Transverse colon (tissue), 4 donors: ENCODE measurements at regions not wholly inside any gene's neighbourhood (a gene's known extent, or its start where the extent isn't known, plus 50 kb on each side); places are given as distances from the start of the nearest gene placed in this dataset.

Experiments
- DNase-seq: peaks from one replicate; pipeline ENCODE4 v3.0.0-alpha.2; 2019
- H3K27ac ChIP-seq, 4 donors: fragments of 200-600 bp; sonication (generic); 2 replicates each; pipeline ENCODE4 v1.5.1; 2016 to 2018; ENCODE audit warnings: inconsistent platforms in 4 of 4
- H3K27me3 ChIP-seq: fragments of 200-600 bp; sonication (generic); 2 replicates; pipeline ENCODE4 v1.5.1; 2017; ENCODE audit warnings: inconsistent platforms
- H3K36me3 ChIP-seq, 4 donors: fragments of 200-600 bp; sonication (generic); 2 replicates each; pipeline ENCODE4 v1.5.1; 2017 to 2019; ENCODE audit warnings: inconsistent platforms in 4 of 4
- H3K4me1 ChIP-seq, 4 donors: fragments of 200-600 bp; sonication (generic); 2 replicates each; pipeline ENCODE4 v1.5.1; 2017 to 2020; ENCODE audit warnings: inconsistent platforms in 4 of 4
- H3K4me3 ChIP-seq, 4 donors: fragments of 200-600 bp; sonication (generic); 1 replicate in 1 of 4; 2 replicates in 3 of 4; pipeline versions ENCODE4 v1.5.1 to v1.6.1; 2017 to 2019; ENCODE audit warnings: inconsistent platforms in 4 of 4
- H3K9me3 ChIP-seq, 2 donors: fragments of 200-600 bp; sonication (generic); 2 replicates each; pipeline ENCODE4 v1.5.1; 2017 to 2019; ENCODE audit warnings: inconsistent platforms in 2 of 2
- CTCF ChIP-seq, 5 experiments: fragments of 200-600 bp in 3 of 5; fragments of 450-650 bp in 2 of 5; sonication (generic) in 3 of 5; IDR thresholded peaks; 1 replicate in 2 of 5; 2 replicates in 3 of 5; pipeline ENCODE4 v1.5.1; 2016 to 2017; ENCODE audit warnings: antibody characterized with exemption in 5 of 5, inconsistent platforms in 3 of 5, mild to moderate bottlenecking in 2 of 5, moderate library complexity in 1 of 5
- EP300 ChIP-seq: sonication (generic); formaldehyde crosslinking; IDR thresholded peaks from one replicate; pipeline ENCODE4 v1.6.1; 2017; ENCODE audit warnings: antibody characterized with exemption, low read depth
- POLR2A ChIP-seq: fragments of 450-650 bp; IDR thresholded peaks from one replicate; pipeline ENCODE4 v1.6.1; 2016; ENCODE audit warnings: antibody characterized with exemption, mild to moderate bottlenecking, moderate library complexity
- POLR2AphosphoS5 ChIP-seq, 3 donors: sonication (generic); formaldehyde crosslinking; IDR thresholded peaks; one replicate each; pipeline ENCODE4 v1.6.1; 2016; ENCODE audit warnings: antibody characterized with exemption in 3 of 3
- WGBS, 2 donors: methylation state at CpG; one replicate each; pipeline ENCODE4 v1.1.5; 2018; ENCODE audit warnings: low coverage in 1 of 2; 5-methylcytosine and 5-hydroxymethylcytosine counted together
- in situ Hi-C, 4 donors: fragments of 200-750 bp; cut with MboI; loops; one replicate each; pipeline versions ENCODE4 v1.15.0 to v1.15.1; 2017; ENCODE audit warnings: low sequenced_read_pairs in 3 of 4, low pct_ligation_motif_present in 1 of 4, low pct_unique_long_range_greater_than_20kb in 1 of 4
- intact Hi-C: fragments of 100-400 bp; cut with DNase I; formaldehyde crosslinking; loops from one replicate; pipeline ENCODE4 v1.15.1; 2023; ENCODE audit warnings: low total_unique reads

GRCh38 chr7:26514633-26515032 lies 223.0 kb downstream of the SNX10 start:
- in situ Hi-C loops (no loop called here), intact Hi-C loops (no loop called here)
- peak overlapping the region; percentile 21 to 63 (median 41) for H3K27ac ChIP-seq

GRCh38 chr7:26515314-26515842 lies 223.7 kb downstream of the SNX10 start:
- Histone ChIP-seq H3K27me3 (no peaks in the 10 kb centered on the region), H3K4me1 (peaks cover 0 to 18% (median 7%) of the 10 kb centered on the region in 4 donors), H3K4me3 (no peak overlapping the region), H3K27ac (peak overlapping the region; percentile 21 to 63 (median 41)), H3K36me3 (no peaks in the 10 kb centered on the region), H3K9me3 (no peaks in the 10 kb centered on the region)
- intact Hi-C loops (no loop called here), in situ Hi-C loops (no loop called here)
- TF ChIP-seq CTCF (IDR thresholded peaks at IDR 0.05) (no peak), POLR2AphosphoS5 (IDR thresholded peaks at IDR 0.05) (peak in 2 of 3 donors; percentile 19 to 68)
- DNase-seq: peak; percentile 70
- WGBS, 2 donors: 35 to 48% methylated on average over 6 to 8 of the region's 8 CpGs

More at GRCh38 chr7:26514633-26515032, 223.0 kb downstream of the SNX10 start:
- Histone ChIP-seq H3K9me3 (no peaks in the 10 kb centered on the region), H3K36me3 (no peaks in the 10 kb centered on the region), H3K27me3 (no peaks in the 10 kb centered on the region), H3K4me3 (no peak overlapping the region), H3K4me1 (peaks cover 0 to 18% (median 7%) of the 10 kb centered on the region in 4 donors)
- TF ChIP-seq EP300 (no peak), POLR2AphosphoS5 (IDR thresholded peaks at IDR 0.05) (no peak)
- 71 to 84% methylated on average over 2 to 5 of the region's 5 CpGs for WGBS, 2 donors
- DNase-seq: no peak

GRCh38 chr7:26520483-26520882 lies 228.8 kb downstream of the SNX10 start:
- Histone ChIP-seq H3K27ac (no peak overlapping the region), H3K27me3 (no peaks in the 10 kb centered on the region), H3K36me3 (no peaks in the 10 kb centered on the region), H3K9me3 (no peaks in the 10 kb centered on the region), H3K4me1 (peaks cover 0 to 2% (median 0%) of the 10 kb centered on the region in 4 donors), H3K4me3 (no peak overlapping the region)
- 60 to 87% methylated on average over 1 to 3 of the region's 3 CpGs for WGBS, 2 donors
- in situ Hi-C loops (no loop called here), intact Hi-C loops (no loop called here)
- TF ChIP-seq POLR2A (no peak), CTCF (IDR thresholded peaks at IDR 0.05) (no peak), EP300 (no peak), POLR2AphosphoS5 (IDR thresholded peaks at IDR 0.05) (no peak)
- no peak for DNase-seq

GRCh38 chr7:26522633-26523032 lies 231.0 kb downstream of the SNX10 start:
- DNase-seq: no peak
- H3K27ac ChIP-seq: no peak overlapping the region
- no peaks in the 10 kb centered on the region for H3K4me1 ChIP-seq
- no peak overlapping the region for H3K4me3 ChIP-seq
- H3K9me3 ChIP-seq: no peaks in the 10 kb centered on the region
- 85 to 97% methylated on average over 1 of the region's 1 CpG for WGBS, 2 donors
- H3K27me3 ChIP-seq: no peaks in the 10 kb centered on the region
- intact Hi-C loops (no loop called here), in situ Hi-C loops (no loop called here)
- TF ChIP-seq CTCF (IDR thresholded peaks at IDR 0.05) (no peak), POLR2AphosphoS5 (IDR thresholded peaks at IDR 0.05) (no peak)
- no peaks in the 10 kb centered on the region for H3K36me3 ChIP-seq
